ENCODE measurements at regions not wholly inside any gene's neighbourhood (a gene's known extent, or its start where the extent isn't known, plus 50 kb on each side); places are given as distances from the start of the nearest gene placed in this dataset.

- TF ChIP-seq EZH2 (IDR thresholded peaks at IDR 0.05; ENCODE audit: borderline replicate concordance, low read length), result no peak
- TF ChIP-seq, protein P1, sequence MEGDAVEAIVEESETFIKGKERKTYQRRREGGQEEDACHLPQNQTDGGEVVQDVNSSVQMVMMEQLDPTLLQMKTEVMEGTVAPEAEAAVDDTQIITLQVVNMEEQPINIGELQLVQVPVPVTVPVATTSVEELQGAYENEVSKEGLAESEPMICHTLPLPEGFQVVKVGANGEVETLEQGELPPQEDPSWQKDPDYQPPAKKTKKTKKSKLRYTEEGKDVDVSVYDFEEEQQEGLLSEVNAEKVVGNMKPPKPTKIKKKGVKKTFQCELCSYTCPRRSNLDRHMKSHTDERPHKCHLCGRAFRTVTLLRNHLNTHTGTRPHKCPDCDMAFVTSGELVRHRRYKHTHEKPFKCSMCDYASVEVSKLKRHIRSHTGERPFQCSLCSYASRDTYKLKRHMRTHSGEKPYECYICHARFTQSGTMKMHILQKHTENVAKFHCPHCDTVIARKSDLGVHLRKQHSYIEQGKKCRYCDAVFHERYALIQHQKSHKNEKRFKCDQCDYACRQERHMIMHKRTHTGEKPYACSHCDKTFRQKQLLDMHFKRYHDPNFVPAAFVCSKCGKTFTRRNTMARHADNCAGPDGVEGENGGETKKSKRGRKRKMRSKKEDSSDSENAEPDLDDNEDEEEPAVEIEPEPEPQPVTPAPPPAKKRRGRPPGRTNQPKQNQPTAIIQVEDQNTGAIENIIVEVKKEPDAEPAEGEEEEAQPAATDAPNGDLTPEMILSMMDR (conservative IDR thresholded peaks at IDR 0.05 in 1 of 2, IDR thresholded peaks at IDR 0.05 in 1 of 2; ENCODE audit: extremely low read depth in 1 of 2, insufficient read depth in 1 of 2, low read depth in 1 of 2, low read length in 2 of 2), result no peak
Measured at GRCh38 chr4:120633810-120634209, 288.7 kb downstream of the PRDM5 start.
